ENCODE measurements at regions not wholly inside any gene's neighbourhood (a gene's known extent, or its start where the extent isn't known, plus 50 kb on each side); places are given as distances from the start of the nearest gene placed in this dataset.

DNA sequence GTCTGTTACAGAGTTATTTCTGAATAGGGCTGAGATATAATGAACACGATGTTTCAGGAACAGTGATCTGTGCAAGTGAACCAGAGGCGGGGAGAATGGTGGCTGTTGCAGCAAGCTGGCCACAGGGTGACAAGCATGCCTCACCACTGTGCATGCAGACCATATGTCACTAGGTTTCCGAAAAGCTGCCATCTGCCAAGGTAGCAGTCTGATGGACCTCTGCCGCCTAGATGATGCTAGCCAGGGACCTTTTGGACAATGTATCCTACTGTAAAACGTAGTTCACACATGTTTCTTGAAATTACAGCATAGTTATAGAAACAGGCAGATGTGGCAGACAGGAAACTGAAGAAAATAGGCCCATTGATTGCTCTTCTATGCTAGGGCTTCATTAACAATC, 204.2 kb upstream of the RRP15 start:
- Histone ChIP-seq H3K9me3 (ENCODE audit: control insufficient read depth, insufficient read depth, low read length) (no peaks in the 10 kb centered on the region), H3K4me2 (ENCODE audit: low read length) (no peak overlapping the region), H3K36me3 (ENCODE audit: control insufficient read depth, low read length) (no peaks in the 10 kb centered on the region), H3K4me3 (ENCODE audit: low read length) (no peak overlapping the region), H3K27ac (ENCODE audit: low read depth, low read length) (no peak overlapping the region), H3K79me2 (ENCODE audit: control insufficient read depth, low read length) (no peaks in the 10 kb centered on the region), H3F3A (ENCODE audit: control insufficient read depth, insufficient read depth) (no peaks in the 10 kb centered on the region), H4K20me1 (ENCODE audit: control insufficient read depth, insufficient read depth, low read depth, low read length) (no peaks in the 10 kb centered on the region), H3K27me3 (ENCODE audit: control insufficient read depth, low read length) (no peaks in the 10 kb centered on the region), H3K4me1 (ENCODE audit: control insufficient read depth, low read length) (no peaks in the 10 kb centered on the region), H3K9me2 (replicated peaks; ENCODE audit: control insufficient read depth, low read length) (no peaks in the 10 kb centered on the region)
- TF ChIP-seq, protein P1, sequence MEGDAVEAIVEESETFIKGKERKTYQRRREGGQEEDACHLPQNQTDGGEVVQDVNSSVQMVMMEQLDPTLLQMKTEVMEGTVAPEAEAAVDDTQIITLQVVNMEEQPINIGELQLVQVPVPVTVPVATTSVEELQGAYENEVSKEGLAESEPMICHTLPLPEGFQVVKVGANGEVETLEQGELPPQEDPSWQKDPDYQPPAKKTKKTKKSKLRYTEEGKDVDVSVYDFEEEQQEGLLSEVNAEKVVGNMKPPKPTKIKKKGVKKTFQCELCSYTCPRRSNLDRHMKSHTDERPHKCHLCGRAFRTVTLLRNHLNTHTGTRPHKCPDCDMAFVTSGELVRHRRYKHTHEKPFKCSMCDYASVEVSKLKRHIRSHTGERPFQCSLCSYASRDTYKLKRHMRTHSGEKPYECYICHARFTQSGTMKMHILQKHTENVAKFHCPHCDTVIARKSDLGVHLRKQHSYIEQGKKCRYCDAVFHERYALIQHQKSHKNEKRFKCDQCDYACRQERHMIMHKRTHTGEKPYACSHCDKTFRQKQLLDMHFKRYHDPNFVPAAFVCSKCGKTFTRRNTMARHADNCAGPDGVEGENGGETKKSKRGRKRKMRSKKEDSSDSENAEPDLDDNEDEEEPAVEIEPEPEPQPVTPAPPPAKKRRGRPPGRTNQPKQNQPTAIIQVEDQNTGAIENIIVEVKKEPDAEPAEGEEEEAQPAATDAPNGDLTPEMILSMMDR (IDR thresholded peaks at IDR 0.05; ENCODE audit: low read depth, low read length, poor library complexity, severe bottlenecking), result no peak

DNA sequence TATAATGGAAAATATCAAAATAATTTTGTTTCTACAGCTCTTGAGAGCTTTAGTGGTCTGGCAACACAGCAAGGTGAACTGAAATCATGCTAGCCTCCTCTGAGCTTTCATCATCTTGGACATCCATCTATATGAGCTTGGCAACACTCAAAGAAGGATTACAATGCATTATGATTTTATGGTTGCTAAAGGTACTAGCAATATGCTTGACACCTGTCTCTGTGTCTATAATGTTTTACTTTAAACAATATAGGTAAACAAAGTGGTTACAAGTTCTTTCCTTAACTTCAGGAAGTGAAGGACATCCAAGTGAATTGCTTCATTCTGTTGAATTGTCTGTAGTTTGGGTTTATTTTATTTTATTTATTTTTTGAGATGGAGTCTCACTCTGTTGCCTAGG, 203.7 kb upstream of the RRP15 start:
- no peaks in the 10 kb centered on the region for H3K79me2 ChIP-seq (ENCODE audit: control insufficient read depth, low read length)
- H3K4me1 ChIP-seq (ENCODE audit: control insufficient read depth, low read length), result no peaks in the 10 kb centered on the region
- no peak overlapping the region for H3K27ac ChIP-seq (ENCODE audit: low read depth, low read length)
- no peak overlapping the region for H3K4me2 ChIP-seq (ENCODE audit: low read length)
- H3K4me3 ChIP-seq (ENCODE audit: low read length), result no peak overlapping the region
- no peak for TF ChIP-seq EZH2phosphoT487 (IDR thresholded peaks at IDR 0.05; ENCODE audit: borderline replicate concordance, low read length)
- TF ChIP-seq, protein P1 (IDR thresholded peaks at IDR 0.05; ENCODE audit: low read depth, low read length, poor library complexity, severe bottlenecking), result no peak
- H3K9me3 ChIP-seq (ENCODE audit: control insufficient read depth, insufficient read depth, low read length), result no peaks in the 10 kb centered on the region
- no peaks in the 10 kb centered on the region for H3F3A ChIP-seq (ENCODE audit: control insufficient read depth, insufficient read depth)
- no peaks in the 10 kb centered on the region for H3K9me2 ChIP-seq (replicated peaks; ENCODE audit: control insufficient read depth, low read length)
- H3K36me3 ChIP-seq (ENCODE audit: control insufficient read depth, low read length), result no peaks in the 10 kb centered on the region
- no peaks in the 10 kb centered on the region for H4K20me1 ChIP-seq (ENCODE audit: control insufficient read depth, insufficient read depth, low read depth, low read length)
- no peaks in the 10 kb centered on the region for H3K27me3 ChIP-seq (ENCODE audit: control insufficient read depth, low read length)

DNA sequence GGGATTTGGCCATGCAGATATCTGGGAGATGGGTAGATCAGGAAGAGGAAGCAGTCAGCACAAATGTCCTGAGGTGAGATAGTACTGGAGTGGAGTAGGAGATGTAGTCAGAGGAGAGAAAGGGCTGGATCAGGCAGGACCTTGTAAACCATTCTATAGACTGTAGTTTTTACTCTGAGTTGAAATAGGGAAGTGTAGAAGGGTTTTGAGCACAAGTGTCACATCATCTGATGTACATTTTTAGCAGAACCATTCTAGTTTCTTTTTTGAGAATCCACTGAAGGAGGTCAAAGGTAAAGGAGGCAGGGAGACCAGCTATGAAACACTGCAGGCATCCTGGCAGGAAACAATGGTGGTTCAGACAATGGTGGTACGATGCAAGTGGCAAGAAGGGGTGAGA, 194.6 kb upstream of the RRP15 start:
- no peaks in the 10 kb centered on the region for H3K9me3 ChIP-seq (ENCODE audit: control insufficient read depth, insufficient read depth, low read length)
- H3K4me2 ChIP-seq (ENCODE audit: low read length), result no peak overlapping the region
- H3K79me2 ChIP-seq (ENCODE audit: control insufficient read depth, low read length), result no peaks in the 10 kb centered on the region
- no peaks in the 10 kb centered on the region for H3F3A ChIP-seq (ENCODE audit: control insufficient read depth, insufficient read depth)
- H4K20me1 ChIP-seq (ENCODE audit: control insufficient read depth, insufficient read depth, low read depth, low read length), result no peaks in the 10 kb centered on the region
- no peaks in the 10 kb centered on the region for H3K9me2 ChIP-seq (replicated peaks; ENCODE audit: control insufficient read depth, low read length)
- H3K4me3 ChIP-seq (ENCODE audit: low read length), result no peak overlapping the region
- no peak overlapping the region for H3K27ac ChIP-seq (ENCODE audit: low read depth, low read length)
- H3K27me3 ChIP-seq (ENCODE audit: control insufficient read depth, low read length), result no peaks in the 10 kb centered on the region
- H3K36me3 ChIP-seq (ENCODE audit: control insufficient read depth, low read length), result no peaks in the 10 kb centered on the region
- peaks cover 4% of the 10 kb centered on the region; the same call in 1 of the 2 replicates for H3K4me1 ChIP-seq (ENCODE audit: control insufficient read depth, low read length)
- TF ChIP-seq, protein P1 (IDR thresholded peaks at IDR 0.05; ENCODE audit: low read depth, low read length, poor library complexity, severe bottlenecking), result no peak
- TF ChIP-seq EZH2phosphoT487 (IDR thresholded peaks at IDR 0.05; ENCODE audit: borderline replicate concordance, low read length), result no peak

DNA sequence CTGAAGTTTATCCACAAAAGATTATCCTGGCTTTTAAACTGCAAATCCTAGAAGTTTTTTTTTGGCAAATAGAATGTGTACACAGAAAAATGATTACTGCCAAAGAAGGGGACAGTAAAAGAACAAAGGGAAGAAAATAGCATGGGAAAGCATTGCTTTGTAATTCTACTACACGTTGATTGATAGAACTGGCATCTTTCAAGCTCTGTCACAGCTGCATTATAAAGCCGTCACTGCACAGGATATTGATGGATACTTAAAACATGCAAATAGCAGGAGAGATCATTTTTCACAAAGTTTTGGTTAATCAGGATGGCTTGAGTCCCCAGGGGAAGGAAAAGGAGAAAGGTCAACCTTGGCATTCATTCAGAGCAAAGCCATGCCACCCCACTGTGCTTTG, 183.7 kb upstream of the RRP15 start:
- H3F3A ChIP-seq (ENCODE audit: control insufficient read depth, insufficient read depth), result no peaks in the 10 kb centered on the region
- H3K9me2 ChIP-seq (replicated peaks; ENCODE audit: control insufficient read depth, low read length), result no peaks in the 10 kb centered on the region
- no peaks in the 10 kb centered on the region for H3K27me3 ChIP-seq (ENCODE audit: control insufficient read depth, low read length)
- H3K79me2 ChIP-seq (ENCODE audit: control insufficient read depth, low read length), result no peaks in the 10 kb centered on the region
- H3K27ac ChIP-seq (ENCODE audit: low read depth, low read length), result no peak overlapping the region
- no peaks in the 10 kb centered on the region for H3K36me3 ChIP-seq (ENCODE audit: control insufficient read depth, low read length)
- no peaks in the 10 kb centered on the region for H3K9me3 ChIP-seq (ENCODE audit: control insufficient read depth, insufficient read depth, low read length)
- no peaks in the 10 kb centered on the region for H4K20me1 ChIP-seq (ENCODE audit: control insufficient read depth, insufficient read depth, low read depth, low read length)
- TF ChIP-seq, protein P1 (IDR thresholded peaks at IDR 0.05; ENCODE audit: low read depth, low read length, poor library complexity, severe bottlenecking), result no peak
- no peak for TF ChIP-seq EZH2phosphoT487 (IDR thresholded peaks at IDR 0.05; ENCODE audit: borderline replicate concordance, low read length)
- no peak overlapping the region for H3K4me2 ChIP-seq (ENCODE audit: low read length)
- H3K4me3 ChIP-seq (ENCODE audit: low read length), result no peak overlapping the region
- no peaks in the 10 kb centered on the region for H3K4me1 ChIP-seq (ENCODE audit: control insufficient read depth, low read length)
